ENCODE measurements at regions not wholly inside any gene's neighbourhood (a gene's known extent, or its start where the extent isn't known, plus 50 kb on each side); places are given as distances from the start of the nearest gene placed in this dataset.

GRCh38 chr5:103894882-103895281 is 332.3 kb upstream of the NUDT12 start:
- no peak for DNase-seq (ENCODE audit: low read depth)
- H3K4me3 ChIP-seq (ENCODE audit: low read length) = no peak overlapping the region
- TF ChIP-seq, protein P1, sequence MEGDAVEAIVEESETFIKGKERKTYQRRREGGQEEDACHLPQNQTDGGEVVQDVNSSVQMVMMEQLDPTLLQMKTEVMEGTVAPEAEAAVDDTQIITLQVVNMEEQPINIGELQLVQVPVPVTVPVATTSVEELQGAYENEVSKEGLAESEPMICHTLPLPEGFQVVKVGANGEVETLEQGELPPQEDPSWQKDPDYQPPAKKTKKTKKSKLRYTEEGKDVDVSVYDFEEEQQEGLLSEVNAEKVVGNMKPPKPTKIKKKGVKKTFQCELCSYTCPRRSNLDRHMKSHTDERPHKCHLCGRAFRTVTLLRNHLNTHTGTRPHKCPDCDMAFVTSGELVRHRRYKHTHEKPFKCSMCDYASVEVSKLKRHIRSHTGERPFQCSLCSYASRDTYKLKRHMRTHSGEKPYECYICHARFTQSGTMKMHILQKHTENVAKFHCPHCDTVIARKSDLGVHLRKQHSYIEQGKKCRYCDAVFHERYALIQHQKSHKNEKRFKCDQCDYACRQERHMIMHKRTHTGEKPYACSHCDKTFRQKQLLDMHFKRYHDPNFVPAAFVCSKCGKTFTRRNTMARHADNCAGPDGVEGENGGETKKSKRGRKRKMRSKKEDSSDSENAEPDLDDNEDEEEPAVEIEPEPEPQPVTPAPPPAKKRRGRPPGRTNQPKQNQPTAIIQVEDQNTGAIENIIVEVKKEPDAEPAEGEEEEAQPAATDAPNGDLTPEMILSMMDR (conservative IDR thresholded peaks at IDR 0.05; ENCODE audit: low read depth, low read length) = no peak

DNA sequence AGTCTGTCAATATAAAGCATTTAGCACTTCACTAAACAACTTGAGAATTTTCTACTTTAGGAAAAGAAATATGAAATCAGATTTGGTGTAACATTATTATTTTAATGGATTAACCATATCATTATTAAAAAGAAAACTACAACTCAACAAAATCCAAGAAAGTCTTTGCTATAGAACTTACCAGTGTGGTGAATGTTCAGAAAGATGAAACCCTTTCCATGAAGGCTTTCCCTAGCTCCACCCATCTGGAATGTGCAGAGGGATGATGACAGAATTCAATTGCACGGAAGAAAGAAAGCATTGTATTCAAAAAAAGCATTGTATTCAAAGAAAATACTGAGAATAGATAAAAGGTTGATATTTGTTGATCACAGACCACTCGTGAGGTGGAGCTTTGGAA is 328.6 kb upstream of the NUDT12 start:
- no peak overlapping the region for H3K4me3 ChIP-seq (ENCODE audit: low read length)
- TF ChIP-seq, protein P1 (conservative IDR thresholded peaks at IDR 0.05; ENCODE audit: low read depth, low read length) = no peak
- no peak for DNase-seq (ENCODE audit: low read depth)

DNA sequence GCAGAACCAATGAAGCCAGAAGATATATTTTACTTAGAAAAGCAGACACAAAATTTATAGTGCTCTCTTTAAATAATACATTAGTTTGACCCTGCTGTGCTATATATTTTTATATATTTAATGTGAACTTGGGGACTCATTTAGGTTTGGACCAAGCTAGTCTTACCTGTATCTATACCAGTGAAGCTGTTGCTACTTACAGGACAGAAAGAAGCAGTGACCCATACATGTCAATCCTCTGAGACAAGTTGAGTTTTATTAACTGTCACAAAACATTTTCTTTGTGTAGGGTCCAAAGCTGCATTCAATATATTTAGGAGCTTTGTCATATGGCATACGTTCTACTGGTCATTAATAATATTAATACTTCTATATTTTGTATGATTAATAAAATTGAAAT is 327.7 kb upstream of the NUDT12 start:
- no peak overlapping the region for H3K4me3 ChIP-seq (ENCODE audit: low read length)
- TF ChIP-seq, protein P1 (conservative IDR thresholded peaks at IDR 0.05; ENCODE audit: low read depth, low read length) = no peak
- DNase-seq (ENCODE audit: low read depth) = no peak

DNA sequence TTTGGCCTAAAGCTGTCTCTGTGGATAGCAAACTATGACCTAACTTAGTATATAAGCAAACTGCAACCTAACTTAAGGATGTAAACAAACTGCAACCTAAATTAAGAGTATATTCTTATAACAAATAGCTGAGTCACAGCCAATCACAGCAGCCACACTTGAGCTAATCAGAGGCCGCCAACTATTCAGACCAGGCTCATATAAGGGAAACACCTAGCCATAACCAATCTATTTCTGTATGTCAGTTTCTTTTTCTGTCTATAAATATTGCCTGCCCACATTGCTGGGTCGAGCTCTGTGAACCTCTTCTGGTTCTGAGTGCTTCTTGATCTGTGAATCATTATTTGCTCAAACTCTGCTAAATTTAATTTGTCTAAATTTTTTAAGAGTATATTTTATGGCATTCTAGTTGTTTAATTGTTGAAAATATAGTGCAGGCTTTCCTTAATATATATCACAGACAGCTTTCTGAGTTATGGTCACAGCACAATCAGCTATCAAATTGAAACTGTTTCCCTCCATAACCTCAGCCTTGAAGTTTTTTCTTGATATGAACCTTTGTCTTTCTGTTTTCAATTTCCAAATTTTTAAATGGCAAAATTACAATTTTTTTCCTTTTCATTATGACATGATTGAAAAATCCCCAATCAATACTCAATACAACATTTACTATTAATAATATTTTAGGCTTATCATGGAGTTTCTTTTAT is 327.1 kb upstream of the NUDT12 start:
- H3K4me3 ChIP-seq (ENCODE audit: low read length) = no peak overlapping the region
- TF ChIP-seq, protein P1 (conservative IDR thresholded peaks at IDR 0.05; ENCODE audit: low read depth, low read length) = no peak
- DNase-seq (ENCODE audit: low read depth) = no peak

- no peak for DNase-seq (ENCODE audit: low read depth)
- TF ChIP-seq, protein P1 (conservative IDR thresholded peaks at IDR 0.05; ENCODE audit: low read depth, low read length) = no peak
- H3K4me3 ChIP-seq (ENCODE audit: low read length) = no peak overlapping the region
Observed at GRCh38 chr5:103886826-103887225, 324.2 kb upstream of the NUDT12 start.

DNA sequence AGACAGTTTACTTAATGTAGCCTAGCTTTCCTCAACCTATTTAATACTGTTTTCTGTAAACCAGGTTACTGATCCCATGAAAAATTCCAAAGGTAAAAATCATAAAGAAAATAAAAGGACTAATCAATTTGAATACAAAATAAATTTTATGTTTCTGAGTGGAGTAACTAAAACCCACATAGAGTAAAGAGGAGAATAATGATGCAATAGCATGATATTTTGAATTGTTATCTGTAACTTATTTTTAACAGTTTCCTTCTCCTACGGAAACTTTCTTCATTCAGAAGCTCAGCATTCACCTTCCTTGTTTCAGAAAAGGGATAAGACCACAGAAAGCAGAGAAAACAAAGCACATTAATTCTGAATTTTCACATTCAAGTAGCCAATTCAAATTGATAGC is 320.6 kb upstream of the NUDT12 start:
- DNase-seq (ENCODE audit: low read depth) = no peak
- H3K4me3 ChIP-seq (ENCODE audit: low read length) = no peak overlapping the region
- TF ChIP-seq, protein P1 (conservative IDR thresholded peaks at IDR 0.05; ENCODE audit: low read depth, low read length) = no peak

DNA sequence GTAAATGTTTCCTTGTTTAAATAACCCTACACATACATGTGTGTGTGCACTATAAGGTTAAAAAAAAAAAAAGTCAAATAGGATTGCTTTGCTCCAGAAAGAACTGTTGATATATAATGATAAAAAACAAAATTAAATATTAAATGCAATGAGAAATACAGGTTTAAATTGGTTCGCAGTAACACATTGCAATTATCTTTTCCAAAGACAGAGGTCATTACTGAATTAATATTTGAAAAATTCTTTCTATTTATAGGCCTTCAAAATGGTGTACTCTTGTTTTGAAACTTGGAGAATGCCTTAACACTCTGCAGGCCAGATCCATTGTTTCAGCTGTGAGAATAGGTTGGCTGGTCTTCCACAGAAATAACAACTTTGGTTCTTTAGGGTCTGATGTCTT is 319.0 kb upstream of the NUDT12 start:
- DNase-seq (ENCODE audit: low read depth) = no peak
- TF ChIP-seq, protein P1 (conservative IDR thresholded peaks at IDR 0.05; ENCODE audit: low read depth, low read length) = no peak
- no peak overlapping the region for H3K4me3 ChIP-seq (ENCODE audit: low read length)
